ENCODE measurements at regions not wholly inside any gene's neighbourhood (a gene's known extent, or its start where the extent isn't known, plus 50 kb on each side); places are given as distances from the start of the nearest gene placed in this dataset.

GRCh38 chr14:94839348-94839747, 69.4 kb upstream of the GSC start:
- Mint-ChIP-seq H3K9me3 (ENCODE audit: unreplicated experiment) (peaks cover 3% of the 10 kb centered on the region), H3K36me3 (ENCODE audit: unreplicated experiment) (no peaks in the 10 kb centered on the region), H3K4me3 (ENCODE audit: unreplicated experiment) (no peak overlapping the region), H3K27ac (ENCODE audit: unreplicated experiment) (no peak overlapping the region), H3K27me3 (ENCODE audit: unreplicated experiment) (no peaks in the 10 kb centered on the region), H3K4me1 (ENCODE audit: low read depth, unreplicated experiment) (no peaks in the 10 kb centered on the region)
- DNase-seq = no peak
- no peak for TF ChIP-seq CTCF (IDR thresholded peaks at IDR 0.05; ENCODE audit: partially characterized antibody, unreplicated experiment)

GRCh38 chr14:94836849-94837248, 66.9 kb upstream of the GSC start:
- H3K27ac Mint-ChIP-seq (ENCODE audit: unreplicated experiment) = no peak overlapping the region
- no peaks in the 10 kb centered on the region for H3K36me3 Mint-ChIP-seq (ENCODE audit: unreplicated experiment)
- H3K4me3 Mint-ChIP-seq (ENCODE audit: unreplicated experiment) = no peak overlapping the region
- DNase-seq = no peak
- H3K4me1 Mint-ChIP-seq (ENCODE audit: low read depth, unreplicated experiment) = peaks cover 1% of the 10 kb centered on the region
- H3K9me3 Mint-ChIP-seq (ENCODE audit: unreplicated experiment) = no peaks in the 10 kb centered on the region
- H3K27me3 Mint-ChIP-seq (ENCODE audit: unreplicated experiment) = no peaks in the 10 kb centered on the region
- TF ChIP-seq CTCF (IDR thresholded peaks at IDR 0.05; ENCODE audit: partially characterized antibody, unreplicated experiment) = no peak

GRCh38 chr14:94833633-94834032, 63.7 kb upstream of the GSC start:
- H3K27ac Mint-ChIP-seq (ENCODE audit: unreplicated experiment) = no peak overlapping the region
- no peak for DNase-seq
- H3K9me3 Mint-ChIP-seq (ENCODE audit: unreplicated experiment) = peaks cover 2% of the 10 kb centered on the region
- no peaks in the 10 kb centered on the region for H3K36me3 Mint-ChIP-seq (ENCODE audit: unreplicated experiment)
- TF ChIP-seq CTCF (IDR thresholded peaks at IDR 0.05; ENCODE audit: partially characterized antibody, unreplicated experiment) = no peak
- no peak overlapping the region for H3K4me3 Mint-ChIP-seq (ENCODE audit: unreplicated experiment)
- H3K4me1 Mint-ChIP-seq (ENCODE audit: low read depth, unreplicated experiment) = peaks cover 1% of the 10 kb centered on the region
- H3K27me3 Mint-ChIP-seq (ENCODE audit: unreplicated experiment) = no peaks in the 10 kb centered on the region

DNA sequence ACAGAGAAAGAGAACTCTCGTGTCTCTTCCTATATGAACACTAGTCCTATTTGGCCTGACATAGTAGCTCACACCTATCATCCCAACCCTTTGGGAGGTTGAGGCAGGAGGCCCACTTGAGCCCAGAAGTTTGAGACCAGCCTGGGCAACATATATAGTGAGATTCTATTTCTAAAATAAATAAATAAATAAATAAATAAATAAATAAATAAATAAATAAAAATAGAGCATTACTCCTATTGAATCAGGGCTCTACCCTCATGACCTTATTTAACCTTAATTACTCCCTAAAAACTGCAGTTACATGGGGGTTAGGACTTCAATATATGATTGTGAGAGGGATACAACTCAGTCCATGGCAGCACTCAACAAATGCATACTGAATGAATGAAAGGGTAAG, 61.2 kb upstream of the GSC start:
- Mint-ChIP-seq H3K27me3 (ENCODE audit: unreplicated experiment) (no peaks in the 10 kb centered on the region), H3K9me3 (ENCODE audit: unreplicated experiment) (peaks cover 3% of the 10 kb centered on the region), H3K36me3 (ENCODE audit: unreplicated experiment) (no peaks in the 10 kb centered on the region), H3K4me1 (ENCODE audit: low read depth, unreplicated experiment) (peaks cover 1% of the 10 kb centered on the region), H3K27ac (ENCODE audit: unreplicated experiment) (no peak overlapping the region), H3K4me3 (ENCODE audit: unreplicated experiment) (no peak overlapping the region)
- no peak for TF ChIP-seq CTCF (IDR thresholded peaks at IDR 0.05; ENCODE audit: partially characterized antibody, unreplicated experiment)
- DNase-seq = no peak

GRCh38 chr14:94827711-94828447, 58.0 kb upstream of the GSC start:
- H3K36me3 Mint-ChIP-seq (ENCODE audit: unreplicated experiment) = peaks cover 5% of the 10 kb centered on the region
- DNase-seq = no peak
- no peak for TF ChIP-seq CTCF (IDR thresholded peaks at IDR 0.05; ENCODE audit: partially characterized antibody, unreplicated experiment)
- H3K4me3 Mint-ChIP-seq (ENCODE audit: unreplicated experiment) = no peak overlapping the region
- H3K9me3 Mint-ChIP-seq (ENCODE audit: unreplicated experiment) = peaks cover 7% of the 10 kb centered on the region
- H3K27ac Mint-ChIP-seq (ENCODE audit: unreplicated experiment) = no peak overlapping the region
- H3K27me3 Mint-ChIP-seq (ENCODE audit: unreplicated experiment) = no peaks in the 10 kb centered on the region
- H3K4me1 Mint-ChIP-seq (ENCODE audit: low read depth, unreplicated experiment) = no peaks in the 10 kb centered on the region

Measured in glutamatergic neuron (in vitro differentiated cells).